GM21515 (cell line): ENCODE measurements at regions not wholly inside any gene's neighbourhood (a gene's known extent, or its start where the extent isn't known, plus 50 kb on each side); places are given as distances from the start of the nearest gene placed in this dataset.

Source experiments
- ATAC-seq: cut with Tn5 transposase; IDR thresholded peaks from one replicate; pipeline ENCODE4 v1.9.1; 2021; ENCODE audit not compliant: unreplicated experiment

- no peak for ATAC-seq
These were observed 200.4 kb downstream of the KIF18A start for GRCh38 chr11:27907530-27907929.

GRCh38 chr11:27907091-27907490 is 200.9 kb downstream of the KIF18A start:
- ATAC-seq = no peak

DNA sequence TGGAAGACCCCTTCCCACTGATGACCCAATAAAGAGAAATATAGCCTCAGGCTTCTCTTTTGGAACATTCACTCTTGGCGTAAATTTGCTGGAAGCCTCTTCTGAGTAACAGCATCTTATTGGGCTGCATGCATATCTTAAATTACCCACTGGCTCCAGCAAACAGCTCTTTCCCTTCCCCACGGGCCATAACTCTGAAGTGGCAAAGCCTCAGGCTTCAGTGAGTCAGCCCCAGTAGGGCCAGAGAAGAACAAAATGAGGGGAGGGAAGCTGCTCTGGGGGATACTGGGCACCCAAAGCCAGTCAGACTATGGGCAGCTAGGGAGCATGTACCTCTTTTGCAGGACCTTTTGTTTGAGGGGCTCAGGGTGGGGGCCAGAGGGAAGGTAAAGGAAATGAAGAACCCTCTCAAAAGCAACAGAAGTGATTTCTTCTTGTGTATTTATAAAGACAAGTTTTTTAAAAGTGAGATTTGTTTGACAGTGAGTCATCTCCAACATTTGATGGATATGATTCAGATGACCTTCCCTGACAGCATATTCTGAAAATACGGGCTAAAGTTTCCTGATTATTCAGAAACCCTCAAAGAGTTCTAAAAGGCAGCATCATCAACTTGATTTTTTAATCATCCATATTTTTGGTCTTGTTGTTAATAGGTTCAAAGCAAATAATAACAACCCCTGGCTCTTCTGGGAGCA is 203.4 kb downstream of the KIF18A start:
- ATAC-seq = no peak

- no peak for ATAC-seq
These were observed 202.8 kb upstream of the BDNF start for GRCh38 chr11:27902981-27903624.

GRCh38 chr11:27898166-27898565 is 197.9 kb upstream of the BDNF start:
- no peak for ATAC-seq

DNA sequence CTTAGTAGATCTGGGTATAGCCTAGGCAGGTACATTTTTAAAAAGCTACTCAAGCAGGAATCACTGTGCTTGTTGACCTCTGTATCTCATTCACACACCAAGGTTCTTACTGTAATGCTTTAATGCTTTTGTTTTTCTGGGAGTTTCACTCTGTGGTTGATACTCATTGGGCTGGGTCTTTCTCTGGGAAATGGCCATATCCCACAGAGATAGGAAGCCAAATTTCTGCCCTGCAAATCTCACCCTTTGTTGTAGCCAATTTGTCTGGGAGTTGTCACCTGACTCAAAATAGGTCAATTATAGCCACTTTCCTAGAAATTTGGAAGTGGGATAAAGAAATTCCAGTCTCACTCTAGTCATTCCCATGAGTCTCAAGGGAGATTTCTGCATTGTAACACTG is 195.8 kb upstream of the BDNF start:
- no peak for ATAC-seq

GRCh38 chr11:27894552-27894951 is 194.3 kb upstream of the BDNF start:
- no peak for ATAC-seq

DNA sequence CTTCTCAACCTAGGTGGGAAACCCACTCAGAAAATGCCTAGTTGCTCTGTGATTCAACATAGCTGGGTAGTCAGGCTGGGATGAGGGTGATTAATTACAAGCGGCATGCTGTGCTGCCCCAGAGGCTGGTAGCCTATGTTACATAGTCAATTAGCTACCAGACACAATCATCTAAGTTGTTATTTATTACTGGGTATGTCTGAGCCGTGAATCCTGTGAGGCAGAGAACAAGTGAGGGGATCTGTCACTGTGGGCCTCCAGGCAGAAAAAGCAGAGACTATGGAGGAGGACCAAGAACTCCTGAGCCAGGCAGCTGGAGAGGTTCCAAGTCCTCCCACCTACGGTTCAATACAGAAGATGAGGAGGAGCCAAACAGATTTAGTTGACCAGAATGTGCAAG is 186.6 kb upstream of the BDNF start:
- ATAC-seq = no peak

- ATAC-seq = peak; percentile 49
These were observed 181.9 kb upstream of the BDNF start for GRCh38 chr11:27882066-27882697.

DNA sequence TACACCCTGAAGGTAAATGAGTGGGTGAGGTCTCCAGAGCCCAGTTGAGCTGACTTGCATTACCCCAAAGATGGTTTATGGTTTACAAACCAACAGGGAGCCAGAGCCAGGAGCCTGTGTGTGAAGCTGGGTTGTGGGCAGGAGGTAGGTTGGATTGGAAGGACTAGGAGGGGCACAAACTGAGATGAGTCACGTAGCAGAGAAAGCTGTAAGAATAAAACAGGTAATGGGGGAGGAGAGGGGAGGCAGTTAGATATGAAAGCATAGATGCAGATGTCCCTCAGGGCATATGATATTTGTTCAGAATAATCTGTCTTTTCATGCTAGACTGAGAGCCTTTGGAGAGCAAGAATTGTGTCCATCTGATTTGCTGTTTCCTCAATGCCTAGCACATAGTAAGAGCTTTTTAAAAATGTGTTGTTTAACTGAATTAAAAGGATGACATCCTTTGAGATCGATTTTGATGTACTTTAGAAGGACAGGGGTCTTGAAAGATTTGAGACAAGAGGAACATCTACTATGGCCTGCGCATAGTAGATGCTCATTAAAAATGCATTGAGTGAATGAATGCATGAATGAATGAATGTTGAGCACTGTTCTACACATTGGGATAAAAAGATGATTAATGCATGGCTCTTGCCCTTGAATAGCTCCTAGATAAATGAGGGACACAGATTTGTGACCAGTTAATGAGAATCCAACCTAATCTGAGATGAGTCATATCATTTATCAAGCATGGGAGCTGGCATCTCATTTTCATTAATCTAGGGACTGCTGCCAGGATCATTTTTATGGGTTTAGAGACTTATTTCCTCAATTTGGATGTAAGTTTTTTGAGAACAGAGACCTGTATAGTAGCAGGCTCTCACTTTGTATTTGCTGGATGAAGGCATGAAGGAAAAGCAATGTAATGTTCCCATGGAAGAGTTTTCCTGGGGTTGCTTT is 175.8 kb upstream of the BDNF start:
- no peak for ATAC-seq

DNA sequence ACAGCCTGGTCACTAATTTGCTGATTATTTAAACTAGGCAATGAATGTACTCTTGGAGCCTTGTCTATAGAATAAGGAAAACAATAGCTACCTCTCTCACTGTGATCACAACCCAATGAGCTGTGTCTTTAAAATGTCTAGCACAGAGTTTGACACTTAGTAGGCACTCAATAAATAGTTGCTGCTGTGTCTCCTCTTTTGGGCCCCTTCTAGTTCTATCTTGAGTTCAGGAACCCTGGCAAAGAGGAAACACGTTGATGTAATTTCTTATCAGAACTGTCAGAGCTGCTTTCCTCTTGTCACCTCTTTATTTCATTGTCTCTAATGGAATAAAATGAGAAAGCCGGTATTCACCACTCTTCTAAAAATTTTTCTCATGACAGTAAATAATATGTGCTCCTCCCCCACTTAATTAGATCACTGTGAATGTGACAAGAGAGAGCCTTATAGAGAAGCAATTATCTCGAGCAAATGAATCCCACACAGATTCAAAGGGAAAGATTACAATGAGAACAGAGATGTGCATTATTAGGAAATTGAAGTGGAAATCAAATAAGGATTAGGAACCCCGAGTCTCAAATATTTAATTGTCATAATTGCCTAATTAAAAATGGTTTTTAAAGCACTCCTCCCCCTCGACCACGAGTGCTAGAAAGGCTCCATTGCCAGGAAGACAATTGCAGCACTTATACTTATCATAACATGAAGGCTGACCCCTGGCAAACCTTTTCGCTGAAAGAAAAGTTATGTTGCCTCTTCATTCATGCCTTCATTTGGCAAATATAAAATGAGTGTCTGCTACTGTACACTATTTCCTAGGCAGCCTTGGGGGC is 175.0 kb upstream of the BDNF start:
- no peak for ATAC-seq

DNA sequence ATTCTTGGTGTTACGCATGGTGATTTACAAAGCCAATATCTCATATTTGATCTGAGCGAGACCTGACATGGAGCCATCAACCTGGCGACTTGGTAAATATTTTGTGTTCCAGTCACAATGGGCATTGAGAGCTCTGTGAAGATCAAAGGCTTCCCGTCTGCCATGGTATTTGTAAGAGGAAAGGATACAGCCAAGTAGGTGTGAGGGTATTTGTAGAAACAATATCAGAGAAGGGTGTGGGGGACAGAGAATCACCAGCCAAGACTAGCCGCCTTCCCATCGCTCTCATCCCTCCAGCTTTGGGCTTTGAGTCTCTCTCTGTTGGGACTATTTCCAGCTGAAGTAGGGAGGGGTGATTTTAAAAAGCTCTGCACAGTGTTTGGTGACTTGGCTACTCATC is 173.4 kb upstream of the BDNF start:
- no peak for ATAC-seq

GRCh38 chr11:27871056-27871455 is 170.8 kb upstream of the BDNF start:
- no peak for ATAC-seq

GRCh38 chr11:27869701-27870100 is 169.4 kb upstream of the BDNF start:
- ATAC-seq = no peak

DNA sequence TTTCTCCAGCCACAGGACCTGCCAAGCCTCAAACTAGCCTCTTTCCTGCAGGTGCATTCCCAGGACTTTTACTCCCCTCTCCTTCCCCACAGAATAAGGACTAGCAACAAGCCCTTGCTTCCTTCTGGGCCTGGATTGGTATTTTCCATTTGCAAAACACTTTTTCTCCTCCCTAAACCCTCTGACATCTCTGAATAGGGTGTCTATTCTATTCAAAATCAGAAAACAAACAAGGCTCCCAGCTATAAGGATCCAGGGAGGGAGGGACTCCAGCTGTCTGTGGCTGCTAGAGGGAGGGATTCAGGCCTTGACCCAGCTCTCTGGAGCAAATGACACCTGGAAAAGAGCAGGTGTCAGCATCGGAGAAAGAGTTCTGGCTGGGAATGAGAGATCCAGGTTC is 168.5 kb upstream of the BDNF start:
- ATAC-seq = no peak

- ATAC-seq = no peak
These were observed 168.0 kb upstream of the BDNF start for GRCh38 chr11:27868226-27868625.

- no peak for ATAC-seq
These were observed 164.8 kb upstream of the BDNF start for GRCh38 chr11:27865105-27865504.

- ATAC-seq = no peak
These were observed 164.4 kb upstream of the BDNF start for GRCh38 chr11:27864611-27865010.

GRCh38 chr11:27864091-27864491 is 163.8 kb upstream of the BDNF start:
- ATAC-seq = no peak

GRCh38 chr11:27863637-27864036 is 163.4 kb upstream of the BDNF start:
- no peak for ATAC-seq
